PFSK-1 (cell line): ENCODE measurements at regions not wholly inside any gene's neighbourhood (a gene's known extent, or its start where the extent isn't known, plus 50 kb on each side); places are given as distances from the start of the nearest gene placed in this dataset.

Experiments
- FOXP2 ChIP-seq: optimal IDR thresholded peaks from 2 replicates; pipeline ENCODE3; 2011; ENCODE audit warnings: borderline replicate concordance, control low read depth, inconsistent platforms; ENCODE audit not compliant: insufficient read depth; ENCODE audit errors: extremely low read length, extremely low read depth
- POLR2AphosphoS5 ChIP-seq: IDR thresholded peaks from 2 replicates; pipeline ENCODE4 v1.6.1; 2012; ENCODE audit warnings: low read depth, mild to moderate bottlenecking, control low read depth, low read length, moderate library complexity
- REST ChIP-seq, 2 experiments: IDR thresholded peaks; 2 replicates each; pipeline versions ENCODE4 v1.6.1 to v1.8.0; 2011 to 2012; ENCODE audit warnings: low read depth in 2 of 2, low read length in 2 of 2, control low read depth in 1 of 2, inconsistent platforms in 1 of 2, mild to moderate bottlenecking in 1 of 2, moderate library complexity in 1 of 2; ENCODE audit not compliant: insufficient read depth in 1 of 2
- SIN3A ChIP-seq: IDR thresholded peaks from 2 replicates; pipeline ENCODE4 v1.6.1; 2012; ENCODE audit warnings: mild to moderate bottlenecking, low read length, moderate library complexity, borderline replicate concordance; ENCODE audit not compliant: insufficient read depth
- TAF1 ChIP-seq: IDR thresholded peaks from 2 replicates; pipeline ENCODE4 v1.6.1; 2012; ENCODE audit warnings: low read length, control low read depth, borderline replicate concordance; ENCODE audit not compliant: insufficient read depth

- no peak for TF ChIP-seq SIN3A
Observed at GRCh38 chr18:61274416-61274960, 58.7 kb upstream of the CDH20 start.

GRCh38 chr18:61277808-61278207, 55.4 kb upstream of the CDH20 start:
- TF ChIP-seq TAF1: no peak
- TF ChIP-seq FOXP2: no peak
- no peak for TF ChIP-seq POLR2AphosphoS5
- no peak for TF ChIP-seq SIN3A
- TF ChIP-seq REST (IDR thresholded peaks at IDR 0.05; ENCODE audit: insufficient read depth in 1 of 2, low read depth in 2 of 2, low read length in 2 of 2): no peak

GRCh38 chr18:61281431-61281830, 51.8 kb upstream of the CDH20 start:
- TF ChIP-seq POLR2AphosphoS5: no peak
- TF ChIP-seq TAF1: no peak
- TF ChIP-seq SIN3A: no peak
- TF ChIP-seq REST (IDR thresholded peaks at IDR 0.05; ENCODE audit: insufficient read depth in 1 of 2, low read depth in 2 of 2, low read length in 2 of 2): no peak
- TF ChIP-seq FOXP2: no peak

- no peak for TF ChIP-seq POLR2AphosphoS5
- no peak for TF ChIP-seq FOXP2
- no peak for TF ChIP-seq REST (IDR thresholded peaks at IDR 0.05; ENCODE audit: insufficient read depth in 1 of 2, low read depth in 2 of 2, low read length in 2 of 2)
- TF ChIP-seq TAF1: no peak
- no peak for TF ChIP-seq SIN3A
Observed at GRCh38 chr18:61282926-61283325, 50.3 kb upstream of the CDH20 start.
